Stimulated activated CD8-positive, alpha-beta memory T cell treated with anti-CD3 and anti-CD28 coated beads, Interleukin-15, amount 100 ng/mL, for 1 hour (primary cell): ENCODE measurements at regions not wholly inside any gene's neighbourhood (a gene's known extent, or its start where the extent isn't known, plus 50 kb on each side); places are given as distances from the start of the nearest gene placed in this dataset.

Source experiments
- DNase-seq: peaks from one replicate; pipeline ENCODE4 v3.0.0-alpha.2; 2020; ENCODE audit warnings: low read depth

DNA sequence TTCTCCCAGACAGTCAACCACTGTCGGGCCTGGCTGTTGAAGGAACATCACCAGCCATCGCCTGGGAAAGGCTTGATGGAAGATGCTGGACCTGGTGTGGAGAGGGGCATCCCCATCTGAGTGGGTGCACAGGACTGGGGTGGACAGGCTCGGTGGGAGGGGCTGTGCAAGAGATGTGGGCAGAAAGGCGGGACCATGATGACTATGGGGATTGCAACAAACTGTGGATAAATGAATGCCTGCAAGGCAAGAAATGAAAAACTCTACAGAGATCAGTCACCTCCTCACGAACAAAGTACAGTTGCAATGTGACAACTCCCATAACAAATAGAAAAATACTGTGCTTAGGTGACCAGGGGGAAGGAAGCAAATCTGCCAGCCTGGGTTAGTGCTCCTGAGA is 171.9 kb upstream of the GPR12 start:
- no peak for DNase-seq

DNA sequence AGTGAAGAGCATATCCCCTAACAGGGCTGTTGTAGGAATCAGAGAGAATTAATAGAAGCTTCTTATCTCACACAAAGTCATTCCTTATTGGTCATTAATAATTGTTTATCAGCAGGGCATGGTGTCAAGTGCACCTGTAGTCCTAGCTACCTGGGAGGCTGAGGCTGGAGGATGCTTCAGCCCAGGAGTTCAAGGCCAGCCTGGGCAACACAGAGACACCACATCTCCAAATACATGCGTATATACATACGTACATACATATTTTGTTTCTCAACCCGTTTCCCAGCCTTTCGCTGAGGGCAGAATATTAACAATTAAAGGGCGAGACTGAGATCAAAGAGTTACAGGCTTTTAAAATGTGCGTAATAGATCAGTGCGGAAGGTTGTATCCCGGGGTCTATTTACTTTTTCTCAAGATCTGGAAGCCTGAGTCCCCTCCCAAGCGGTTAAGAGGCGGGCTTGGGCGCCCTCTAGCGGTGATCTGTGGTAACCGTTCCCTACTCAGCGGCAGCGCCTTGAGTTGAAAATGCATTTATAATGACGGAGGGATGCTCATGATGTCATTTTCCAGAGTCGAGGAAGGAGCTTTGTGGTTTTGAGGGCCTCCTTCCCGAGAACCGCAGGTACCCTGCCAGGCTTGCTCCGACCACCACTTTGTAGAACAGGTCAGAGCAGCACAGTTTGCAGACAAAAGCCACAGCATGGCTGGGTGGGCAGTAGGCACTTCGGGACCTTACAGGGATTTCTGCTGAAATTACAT is 169.6 kb upstream of the GPR12 start:
- DNase-seq: peak; percentile 56

DNA sequence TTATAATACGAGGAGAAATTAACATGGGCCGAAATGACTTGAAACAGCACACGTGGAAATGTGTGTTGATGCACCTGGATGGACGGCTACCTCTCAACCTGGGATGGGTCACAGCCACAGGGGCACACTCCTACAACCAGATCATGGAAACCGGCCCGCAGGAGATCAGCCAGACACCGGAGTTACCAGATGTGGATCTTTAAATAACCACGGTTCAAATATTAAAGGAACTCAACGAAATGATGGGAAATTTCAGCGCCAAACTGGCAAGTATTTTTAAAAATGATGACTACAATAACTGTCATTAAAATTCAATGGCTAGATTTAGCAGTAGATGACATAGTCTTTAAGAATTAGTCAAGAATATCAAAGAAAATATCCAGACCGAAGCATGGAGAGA is 166.9 kb upstream of the GPR12 start:
- DNase-seq: no peak

DNA sequence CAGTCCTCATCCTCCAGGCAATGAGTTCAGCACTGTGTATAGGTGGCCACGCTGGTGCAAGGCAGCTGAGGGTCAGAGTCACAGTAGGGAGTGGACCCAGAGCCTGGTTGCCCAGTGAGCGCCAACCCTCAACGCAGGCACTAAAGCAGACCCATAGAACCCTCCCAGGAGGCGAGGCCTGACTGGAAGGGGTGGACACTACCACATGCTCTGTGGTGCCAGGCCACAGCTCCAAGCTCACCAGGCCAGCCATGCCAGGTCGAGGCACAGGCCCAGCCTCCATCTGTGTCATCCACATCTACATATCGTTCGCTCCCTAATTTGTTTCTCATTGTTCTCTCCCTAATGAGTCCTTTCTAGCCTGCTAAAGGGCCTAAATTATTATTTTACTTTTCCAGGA is 165.8 kb upstream of the GPR12 start:
- no peak for DNase-seq

DNA sequence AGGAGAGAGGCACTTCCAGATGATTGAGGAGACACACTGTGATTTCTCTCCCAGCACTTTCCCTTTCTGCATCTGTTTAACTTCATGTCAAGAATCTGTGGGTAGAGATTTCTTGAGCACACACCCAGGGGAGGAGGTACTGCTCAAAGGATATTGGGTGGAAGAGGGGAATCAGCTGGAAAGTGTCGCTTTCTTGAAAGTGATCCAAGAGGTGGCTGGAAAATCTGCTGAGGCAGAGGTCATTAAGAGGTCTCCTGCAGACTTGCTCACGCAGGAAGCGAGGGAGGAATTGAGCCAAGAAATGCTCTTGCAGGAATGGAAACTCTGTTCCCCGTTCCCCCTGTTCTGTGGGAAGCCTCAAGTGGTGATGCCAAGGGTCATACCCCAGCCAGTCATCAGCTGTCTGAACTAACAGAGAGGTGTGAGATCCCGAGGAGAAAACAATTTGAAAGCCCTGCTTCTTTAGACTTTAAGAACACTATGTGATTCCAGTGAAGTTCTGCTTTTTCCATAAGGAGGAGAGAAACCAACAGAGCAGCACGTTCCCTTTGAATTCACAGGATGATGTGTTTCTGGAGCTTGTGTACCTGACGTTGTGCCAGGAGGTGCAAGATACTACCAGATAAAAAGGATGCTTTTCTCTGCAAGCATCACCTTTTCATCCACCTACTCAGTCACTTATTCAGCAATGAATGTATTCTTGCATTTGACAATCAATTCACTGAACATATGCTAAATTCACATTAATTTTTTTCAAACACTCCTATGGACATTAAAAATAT is 163.4 kb upstream of the GPR12 start:
- DNase-seq: no peak

DNA sequence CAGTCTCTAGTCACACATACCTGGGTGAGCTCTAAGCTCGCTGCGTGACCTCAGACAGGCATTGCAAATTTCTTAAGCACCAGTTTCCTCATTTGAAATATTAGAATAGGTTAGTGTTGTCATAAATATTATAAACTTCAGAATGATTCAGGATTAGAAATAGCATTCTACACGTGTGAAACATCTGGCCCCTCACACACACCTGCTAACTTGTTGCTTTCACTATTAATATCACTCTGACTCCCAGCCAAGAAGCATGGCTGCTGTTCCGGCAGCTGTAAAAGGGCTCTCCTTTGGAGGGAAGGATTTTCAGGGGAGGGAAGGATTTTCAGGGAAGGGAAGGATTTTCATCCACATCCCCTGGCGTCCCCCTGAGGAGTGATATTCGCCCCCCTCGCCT is 161.3 kb upstream of the GPR12 start:
- no peak for DNase-seq

DNA sequence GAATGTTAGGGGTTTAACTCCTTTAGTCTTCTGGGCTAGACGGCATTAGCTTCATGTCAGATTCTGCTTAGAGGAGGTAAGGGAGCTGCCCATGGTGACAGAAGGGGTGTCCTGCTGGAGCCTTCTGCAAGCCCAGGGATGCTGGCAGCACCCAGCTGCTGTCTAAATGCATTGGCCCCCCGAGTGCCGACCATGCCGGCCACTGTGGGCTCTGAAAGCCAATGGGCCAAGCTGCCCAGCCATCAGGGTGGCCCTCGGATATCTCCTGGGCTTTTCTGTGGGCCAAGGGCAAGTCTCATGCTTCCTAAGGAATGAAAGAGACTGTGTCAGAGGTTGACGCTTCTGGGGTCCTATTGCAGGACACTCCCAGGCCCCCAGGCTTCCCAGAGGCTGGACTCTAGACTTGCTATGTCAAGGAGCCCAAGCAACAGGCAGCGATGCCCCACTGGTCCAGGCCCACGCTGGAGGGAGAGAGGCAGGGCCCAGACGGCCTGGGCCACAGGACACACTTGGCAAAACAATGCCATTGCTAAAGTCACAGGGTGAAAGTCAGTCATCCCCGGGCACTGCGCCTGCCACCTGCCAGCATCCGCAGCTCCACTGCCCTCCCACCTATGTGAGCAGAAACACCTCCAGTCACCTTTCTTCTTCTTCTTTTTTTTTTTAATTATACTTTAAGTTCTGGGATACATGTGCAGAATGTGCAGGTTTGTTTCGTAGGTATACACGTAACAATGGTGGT is 160.2 kb upstream of the GPR12 start:
- no peak for DNase-seq

DNA sequence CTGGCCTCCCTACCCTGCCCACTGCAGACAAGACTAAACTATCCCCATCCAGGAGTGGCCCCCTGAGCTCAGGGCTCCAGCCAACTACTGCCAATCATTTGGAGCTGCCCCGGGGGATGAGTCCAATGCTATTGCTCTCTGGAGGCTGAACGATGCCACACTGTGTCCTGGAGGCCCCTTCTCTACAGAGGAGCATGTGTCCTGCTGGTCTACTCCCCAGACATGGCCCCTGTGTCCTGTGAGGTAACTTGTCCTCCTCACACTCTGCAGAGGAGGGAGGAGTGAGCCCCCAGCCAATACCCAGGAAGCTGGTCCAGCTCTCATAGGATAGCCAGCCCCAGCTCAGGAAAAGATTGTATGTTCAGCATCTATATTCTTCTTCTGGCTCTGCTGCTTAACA is 159.1 kb upstream of the GPR12 start:
- no peak for DNase-seq

DNA sequence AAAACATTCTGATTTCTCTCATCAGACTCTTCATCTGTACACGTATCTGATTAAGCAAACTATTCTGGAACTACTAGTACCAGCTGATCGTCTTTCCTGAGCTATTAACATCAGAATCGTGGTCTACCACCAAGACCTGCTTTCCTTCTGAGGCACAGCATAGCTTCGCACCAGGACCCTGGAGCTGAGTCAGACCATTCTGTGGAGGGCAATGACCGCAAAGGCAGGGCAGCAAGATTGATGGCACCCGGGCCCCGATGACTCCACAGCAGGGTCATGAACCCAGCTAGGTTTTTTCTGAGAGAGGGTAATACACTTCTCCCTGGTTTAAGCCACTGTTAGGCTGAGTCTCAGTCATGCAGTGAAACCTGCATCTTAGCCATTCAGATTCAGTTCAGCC is 158.7 kb upstream of the GPR12 start:
- DNase-seq: no peak

DNA sequence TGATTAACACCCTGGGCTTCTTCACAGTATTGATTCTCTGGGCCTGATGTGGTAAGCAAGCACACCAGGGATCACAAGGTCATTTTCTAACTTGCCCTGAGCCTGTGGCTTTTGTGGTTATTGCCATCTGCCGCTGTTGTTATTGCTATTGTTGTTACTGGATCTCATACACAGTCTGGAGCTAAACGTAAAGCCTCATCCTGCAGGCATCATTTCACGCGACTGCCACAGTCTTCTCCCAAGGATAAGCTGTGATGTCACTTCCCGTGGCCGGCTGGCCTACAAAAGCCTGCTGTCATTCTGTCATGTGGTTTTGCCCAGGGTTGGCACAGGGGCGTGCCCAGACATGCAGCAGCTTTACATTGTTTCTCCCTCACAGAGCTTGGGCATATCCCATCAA is 154.0 kb upstream of the GPR12 start:
- DNase-seq: no peak

DNA sequence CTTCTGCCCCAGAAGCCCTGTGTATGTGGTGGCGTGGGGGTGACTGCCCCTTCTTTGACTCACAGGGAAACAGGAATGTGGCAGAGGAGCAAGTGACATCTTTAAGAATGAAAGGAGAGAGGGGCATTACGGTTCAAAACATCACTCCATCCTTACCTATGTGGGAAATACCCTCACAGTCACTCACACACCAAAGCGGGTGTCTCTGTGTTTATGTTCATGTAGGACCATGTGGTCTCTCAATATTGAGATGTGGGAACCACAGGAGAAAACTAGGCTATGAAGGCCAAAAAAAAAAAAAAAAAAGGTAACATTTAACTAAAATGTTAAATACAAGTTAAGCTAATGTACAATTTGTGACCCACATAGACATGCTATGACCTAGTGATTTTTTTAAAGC is 153.6 kb upstream of the GPR12 start:
- no peak for DNase-seq

DNA sequence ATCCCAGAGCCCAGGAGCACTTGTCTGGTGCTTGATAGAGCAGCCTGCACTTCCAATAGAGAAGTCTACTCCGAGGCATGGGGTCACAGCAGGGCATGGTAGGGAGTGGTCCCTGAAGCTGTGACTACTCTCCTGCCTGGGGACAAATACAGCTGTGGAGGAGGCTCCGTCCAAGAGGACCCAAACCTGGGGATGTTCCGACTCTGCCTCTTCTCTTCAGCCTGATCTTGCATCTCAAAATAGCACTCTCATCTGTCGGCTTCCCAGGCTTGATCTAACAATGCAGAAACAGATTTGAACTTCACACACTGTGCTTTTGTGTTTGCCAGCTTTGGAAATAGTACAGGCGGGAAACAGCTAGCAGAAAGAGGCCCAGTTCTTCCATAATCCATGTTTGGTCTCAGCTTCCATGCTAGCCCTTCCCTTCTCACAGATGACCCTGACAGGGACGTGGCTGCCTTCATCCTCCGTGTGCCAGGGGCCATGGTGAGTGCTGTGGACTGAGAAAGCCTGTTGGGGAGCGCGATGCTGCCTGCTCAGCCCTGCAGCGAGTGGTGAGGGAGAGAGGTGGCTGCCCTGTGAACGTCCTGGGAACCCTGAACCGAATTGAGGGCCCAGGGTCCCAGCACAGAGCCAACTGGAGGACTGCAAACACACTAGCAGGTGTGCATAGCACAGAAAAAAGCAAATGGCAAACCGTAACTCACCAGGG is 150.3 kb upstream of the GPR12 start:
- DNase-seq: no peak

DNA sequence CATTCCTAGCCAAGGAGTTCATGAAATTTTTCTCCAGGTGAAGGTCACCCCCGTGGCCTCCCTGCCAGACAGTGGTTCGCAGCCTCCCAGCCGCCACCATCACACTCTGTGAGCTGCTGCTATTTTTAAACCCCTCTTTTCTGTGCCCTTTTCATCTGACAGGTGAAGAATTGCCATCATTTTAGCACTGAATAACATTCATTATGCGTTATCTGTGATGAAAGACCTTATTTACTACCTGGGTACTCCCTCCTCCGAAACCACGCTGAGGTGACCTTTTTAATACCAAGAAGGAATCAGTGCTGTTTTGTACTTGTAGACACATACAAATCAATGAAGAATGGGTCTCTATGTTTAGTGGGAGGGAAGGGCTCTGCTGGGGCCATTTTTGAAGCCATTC is 148.9 kb upstream of the GPR12 start:
- DNase-seq: no peak

DNA sequence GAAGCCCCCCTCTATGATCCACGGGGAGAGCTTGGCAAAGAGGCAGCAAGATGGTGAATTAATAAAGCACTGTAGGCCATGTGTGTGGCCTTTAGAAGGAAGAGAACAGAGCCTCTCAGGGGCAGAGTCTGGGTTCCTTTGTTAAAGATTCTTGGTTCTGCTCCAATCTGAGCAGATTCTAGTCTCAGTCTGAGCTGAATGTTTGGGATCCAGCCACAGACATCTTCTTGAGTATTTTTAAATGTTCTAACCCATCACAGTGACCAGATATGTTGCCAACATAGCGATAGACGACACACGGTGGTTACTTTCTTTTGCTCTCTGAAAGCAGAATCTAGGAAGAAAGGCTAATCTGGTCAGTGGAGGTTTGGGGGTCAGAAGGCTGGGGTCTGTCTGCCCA is 147.5 kb upstream of the GPR12 start:
- DNase-seq: no peak

DNA sequence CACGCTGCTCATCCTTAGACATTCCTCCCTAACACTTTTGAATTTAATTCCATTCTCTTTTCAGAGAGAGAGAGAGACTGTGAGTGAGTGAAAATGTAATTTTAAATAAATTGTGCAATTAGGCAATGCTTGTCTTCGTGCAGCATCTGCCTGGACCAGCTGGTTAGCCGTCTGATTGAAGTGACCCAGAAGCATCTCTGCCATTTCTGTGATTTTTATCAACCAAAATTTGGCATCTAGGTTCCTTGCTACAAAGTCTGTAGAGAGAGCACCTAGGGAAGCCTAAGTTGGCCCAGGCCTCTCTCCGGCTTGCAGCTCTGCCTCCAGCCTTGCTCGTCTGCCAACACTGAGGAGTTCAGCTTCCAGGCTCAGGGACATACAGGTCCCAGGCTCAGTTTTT is 138.6 kb upstream of the GPR12 start:
- no peak for DNase-seq

DNA sequence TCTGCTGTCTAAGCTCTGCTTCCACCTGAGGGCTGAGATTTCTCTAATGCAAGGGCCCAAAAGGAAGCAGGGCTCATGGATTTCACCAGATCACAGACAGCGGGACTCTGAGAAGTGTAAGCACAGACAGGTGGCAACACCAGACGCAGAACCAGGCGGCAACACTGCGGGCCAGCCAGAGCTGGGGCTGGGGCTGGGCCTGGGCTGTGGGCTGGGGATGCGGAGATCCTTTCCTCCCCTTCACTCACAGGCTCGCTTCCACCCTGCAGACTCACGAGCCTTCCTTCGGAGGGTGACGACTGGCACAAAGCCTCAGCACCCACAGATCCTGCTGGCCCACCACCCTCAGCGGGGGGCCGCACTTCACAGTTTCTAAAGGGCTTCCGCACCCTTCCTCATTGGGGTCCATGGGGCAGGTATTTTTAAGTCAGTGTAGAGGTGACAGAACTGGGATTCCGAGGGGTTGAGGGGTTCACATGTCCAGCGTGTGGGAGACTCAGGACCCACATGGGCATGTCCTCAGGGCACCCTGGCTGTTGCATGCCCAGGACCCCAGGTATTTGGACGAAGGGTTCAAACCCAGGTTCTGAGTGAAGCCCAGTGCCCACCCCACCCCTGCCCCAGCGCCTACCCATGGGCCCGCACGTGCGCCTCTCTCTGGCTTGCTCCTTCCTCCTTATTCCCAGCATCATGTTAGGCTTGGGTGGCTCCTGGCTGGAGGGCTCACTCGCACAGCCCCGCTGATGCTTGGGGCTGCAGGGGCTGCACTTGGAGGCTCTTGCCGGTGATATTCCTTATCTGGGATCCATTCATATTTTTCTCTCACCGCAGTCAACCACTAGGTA is 137.3 kb upstream of the GPR12 start:
- no peak for DNase-seq

DNA sequence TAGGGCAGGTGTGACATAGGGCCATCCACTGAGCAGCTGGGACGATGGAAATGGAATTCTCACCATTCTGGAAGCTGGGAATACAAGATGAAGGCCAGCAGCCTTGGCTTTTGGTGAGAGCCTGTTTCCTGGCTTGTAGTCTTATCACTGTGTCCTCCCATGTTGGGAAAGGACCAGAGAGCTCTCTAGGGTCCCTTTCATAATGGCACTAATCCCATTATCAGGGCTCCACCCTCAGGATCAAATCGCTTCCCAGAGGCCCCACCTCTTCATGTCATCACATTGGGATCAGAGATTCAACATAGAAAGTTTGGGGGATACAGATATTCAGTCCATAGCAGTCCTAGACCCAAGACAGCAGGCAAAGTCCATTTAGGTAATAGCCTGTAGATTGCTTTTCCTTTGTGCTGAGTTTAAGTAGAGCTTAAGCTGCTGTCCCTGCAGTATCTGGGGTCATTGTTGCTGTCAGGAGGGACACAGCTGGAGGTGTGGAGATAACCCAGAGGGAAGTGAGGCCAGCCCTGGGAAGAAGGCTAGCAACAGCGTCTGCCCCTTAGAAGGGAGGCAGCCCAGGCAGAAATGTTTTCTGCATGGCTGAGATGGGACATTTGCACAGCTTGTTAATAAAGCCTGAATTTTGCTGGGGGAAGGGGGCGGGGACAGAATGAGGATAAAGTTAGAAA is 136.5 kb upstream of the GPR12 start:
- no peak for DNase-seq

DNA sequence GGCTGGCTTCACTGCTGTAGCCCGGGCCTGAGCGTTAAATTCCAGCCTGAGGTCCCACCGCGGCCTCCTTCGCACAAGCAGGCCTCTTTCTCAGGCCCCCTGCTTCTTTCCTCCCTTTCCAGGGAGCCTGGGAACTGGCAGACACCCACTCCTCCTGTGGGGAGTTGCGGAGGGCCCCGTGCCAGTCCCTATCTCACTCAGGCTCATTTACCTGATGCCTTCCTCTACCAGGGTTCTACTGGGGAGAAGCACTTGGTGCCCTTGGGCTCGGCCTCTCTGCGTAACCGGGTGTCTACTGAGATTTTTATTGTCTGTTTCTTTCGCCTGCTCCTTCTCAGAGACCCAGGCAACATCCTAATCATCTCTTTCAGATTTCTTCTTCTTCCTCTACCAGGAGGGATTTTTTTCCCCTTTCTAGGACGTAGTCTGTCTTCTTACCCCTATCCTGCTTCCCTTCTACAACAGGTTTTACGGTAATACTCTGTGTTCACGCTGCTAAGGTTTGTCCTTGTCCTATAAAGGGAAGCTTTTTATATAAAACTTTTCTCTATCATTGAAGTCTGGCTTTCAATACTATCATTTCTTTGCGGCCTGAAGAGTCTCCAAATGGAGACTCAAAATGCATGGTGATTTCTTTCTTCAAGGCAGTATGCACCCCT is 135.4 kb upstream of the GPR12 start:
- DNase-seq: no peak

DNA sequence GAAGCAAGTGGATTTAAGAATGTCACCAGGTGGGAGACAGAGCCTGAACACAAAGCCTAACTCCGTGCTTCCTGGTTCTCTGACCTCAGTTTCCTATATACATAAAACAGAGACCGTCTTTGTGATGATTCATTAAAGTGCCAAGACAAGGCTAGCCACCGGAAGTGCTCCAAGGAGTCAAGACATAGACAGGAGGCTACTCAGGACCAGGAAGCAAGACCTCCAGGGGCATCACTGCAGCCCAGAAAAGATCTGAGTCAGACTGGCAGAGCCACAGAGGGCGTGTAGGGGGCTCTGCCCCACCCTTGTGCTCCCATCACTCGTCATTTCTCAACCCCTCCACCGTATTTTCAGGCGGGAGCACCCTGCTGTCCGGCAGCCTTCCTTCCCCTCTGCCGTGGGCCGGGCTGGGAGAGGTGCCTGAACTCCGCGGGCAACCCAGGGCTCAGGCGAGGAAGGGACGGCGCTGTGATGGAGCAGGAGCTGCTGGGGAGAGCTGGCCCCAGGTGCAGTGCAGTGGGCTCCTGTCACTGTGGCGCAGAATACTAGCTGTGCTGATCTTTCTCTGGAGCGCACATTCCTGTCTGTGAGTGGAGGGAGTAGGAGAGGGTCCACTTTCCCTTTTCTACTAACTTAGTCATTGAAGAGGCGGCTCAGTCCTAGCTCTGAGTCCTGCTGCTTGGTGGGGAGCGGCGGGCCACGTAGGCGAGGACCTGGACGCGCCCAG is 134.7 kb upstream of the GPR12 start:
- DNase-seq: no peak

DNA sequence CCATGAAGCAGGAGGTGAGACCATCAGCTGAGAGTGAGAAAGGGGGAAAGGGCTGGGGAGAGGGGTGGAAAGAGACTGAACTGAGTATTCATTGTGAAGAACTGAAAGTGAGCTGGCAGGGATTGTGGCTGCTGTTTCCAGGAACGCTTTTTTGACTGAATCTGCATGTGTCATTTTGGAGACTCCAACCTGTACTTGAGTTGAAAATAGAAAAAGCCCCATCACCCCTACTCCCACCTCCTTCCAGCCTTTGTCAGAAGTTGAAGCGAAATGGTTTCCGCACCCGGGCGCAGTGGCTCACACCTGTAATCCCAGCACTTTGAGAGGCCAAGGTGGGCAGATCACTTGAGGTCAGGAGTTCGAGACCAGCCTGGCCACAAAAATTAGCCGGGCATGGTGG is 128.0 kb upstream of the GPR12 start:
- DNase-seq: no peak
